Stimulated activated CD8-positive, alpha-beta memory T cell treated with anti-CD3 and anti-CD28 coated beads, Interleukin-4, amount 100 ng/mL, for 48 hours (primary cell): ENCODE measurements at regions not wholly inside any gene's neighbourhood (a gene's known extent, or its start where the extent isn't known, plus 50 kb on each side); places are given as distances from the start of the nearest gene placed in this dataset.

Experiments
- DNase-seq: peaks from one replicate; pipeline ENCODE4 v3.0.0-alpha.2; 2020

GRCh38 chr15:58330741-58331559 is 100.8 kb upstream of the LIPC start:
- DNase-seq, result no peak

- no peak for DNase-seq
Observed at GRCh38 chr15:58331560-58331912, 100.3 kb upstream of the LIPC start.

- peak; percentile 94 for DNase-seq
Observed at GRCh38 chr15:58331913-58332675, 99.7 kb upstream of the LIPC start.

GRCh38 chr15:58332676-58333400 is 99.0 kb upstream of the LIPC start:
- DNase-seq, result no peak

GRCh38 chr15:58334803-58335202 is 97.0 kb upstream of the LIPC start:
- DNase-seq, result no peak

- no peak for DNase-seq
Observed at GRCh38 chr15:58336161-58336560, 95.6 kb upstream of the LIPC start.

GRCh38 chr15:58340176-58340575 is 91.6 kb upstream of the LIPC start:
- no peak for DNase-seq

- no peak for DNase-seq
Observed at GRCh38 chr15:58342508-58342907, 89.3 kb upstream of the LIPC start.

GRCh38 chr15:58344213-58345070 is 87.3 kb upstream of the LIPC start:
- DNase-seq, result no peak

- no peak for DNase-seq
Observed at GRCh38 chr15:58346361-58346760, 85.4 kb upstream of the LIPC start.

- DNase-seq, result no peak
Observed at GRCh38 chr15:58348095-58348812, 83.5 kb upstream of the LIPC start.

- no peak for DNase-seq
Observed at GRCh38 chr15:58352026-58352929, 79.5 kb upstream of the LIPC start.

GRCh38 chr15:58355382-58355971 is 76.3 kb upstream of the LIPC start:
- DNase-seq, result no peak

GRCh38 chr15:58355973-58356372 is 75.8 kb upstream of the LIPC start:
- DNase-seq, result no peak

- peak; percentile 38 for DNase-seq
Observed at GRCh38 chr15:58357529-58358476, 74.0 kb upstream of the LIPC start.

GRCh38 chr15:58360421-58361090 is 71.2 kb upstream of the LIPC start:
- DNase-seq, result no peak

- no peak for DNase-seq
Observed at GRCh38 chr15:58361273-58361759, 70.5 kb upstream of the LIPC start.

- DNase-seq, result no peak
Observed at GRCh38 chr15:58362262-58362922, 69.4 kb upstream of the LIPC start.
